ENCODE measurements at regions not wholly inside any gene's neighbourhood (a gene's known extent, or its start where the extent isn't known, plus 50 kb on each side); places are given as distances from the start of the nearest gene placed in this dataset.

- TF ChIP-seq, protein P1, sequence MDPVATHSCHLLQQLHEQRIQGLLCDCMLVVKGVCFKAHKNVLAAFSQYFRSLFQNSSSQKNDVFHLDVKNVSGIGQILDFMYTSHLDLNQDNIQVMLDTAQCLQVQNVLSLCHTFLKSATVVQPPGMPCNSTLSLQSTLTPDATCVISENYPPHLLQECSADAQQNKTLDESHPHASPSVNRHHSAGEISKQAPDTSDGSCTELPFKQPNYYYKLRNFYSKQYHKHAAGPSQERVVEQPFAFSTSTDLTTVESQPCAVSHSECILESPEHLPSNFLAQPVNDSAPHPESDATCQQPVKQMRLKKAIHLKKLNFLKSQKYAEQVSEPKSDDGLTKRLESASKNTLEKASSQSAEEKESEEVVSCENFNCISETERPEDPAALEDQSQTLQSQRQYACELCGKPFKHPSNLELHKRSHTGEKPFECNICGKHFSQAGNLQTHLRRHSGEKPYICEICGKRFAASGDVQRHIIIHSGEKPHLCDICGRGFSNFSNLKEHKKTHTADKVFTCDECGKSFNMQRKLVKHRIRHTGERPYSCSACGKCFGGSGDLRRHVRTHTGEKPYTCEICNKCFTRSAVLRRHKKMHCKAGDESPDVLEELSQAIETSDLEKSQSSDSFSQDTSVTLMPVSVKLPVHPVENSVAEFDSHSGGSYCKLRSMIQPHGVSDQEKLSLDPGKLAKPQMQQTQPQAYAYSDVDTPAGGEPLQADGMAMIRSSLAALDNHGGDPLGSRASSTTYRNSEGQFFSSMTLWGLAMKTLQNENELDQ (CRISPR knock-in tag; IDR thresholded peaks at IDR 0.05; ENCODE audit: borderline replicate concordance), result no peak
- TF ChIP-seq E2F5 (CRISPR knock-in tag; conservative IDR thresholded peaks at IDR 0.05) (no peak), FOXK2 (IDR thresholded peaks at IDR 0.05) (no peak)
Observed at GRCh38 chr20:48208176-48208575, 422.9 kb upstream of the SULF2 start.
